K562 (cell line): ENCODE measurements at regions not wholly inside any gene's neighbourhood (a gene's known extent, or its start where the extent isn't known, plus 50 kb on each side); places are given as distances from the start of the nearest gene placed in this dataset.

Source experiments
- CTCF ChIP-seq, 3 experiments: IDR thresholded peaks in 2 of 3; conservative IDR thresholded peaks in 1 of 3; 2 replicates each; pipeline ENCODE4 v1.5.1; 2011 to 2012; ENCODE audit warnings: low read length in 3 of 3, mild to moderate bottlenecking in 3 of 3, control low read depth in 2 of 3, improper control_type of control experiment in 1 of 3, inconsistent platforms in 1 of 3, low read depth in 1 of 3, mixed read lengths in 1 of 3, moderate library complexity in 1 of 3; ENCODE audit not compliant: insufficient read depth in 2 of 3
- EHMT2 ChIP-seq: fragments of 450-650 bp; IDR thresholded peaks from 2 replicates; pipeline ENCODE4 v1.6.1; 2018; ENCODE audit warnings: antibody characterized with exemption
- EZH2 ChIP-seq: IDR thresholded peaks from 2 replicates; pipeline ENCODE4 v1.6.1; 2012; ENCODE audit warnings: low read depth, mild to moderate bottlenecking, inconsistent platforms, low read length, borderline replicate concordance
- HCFC1 ChIP-seq: IDR thresholded peaks from 2 replicates; pipeline ENCODE4 v1.6.1; 2012; ENCODE audit warnings: low read depth, low read length, improper control_type of control experiment
- MTA3 ChIP-seq: fragments of 450-650 bp; formaldehyde crosslinking; IDR thresholded peaks from 2 replicates; pipeline ENCODE4 v1.6.1; 2017; ENCODE audit warnings: mild to moderate bottlenecking, borderline replicate concordance
- RUNX1 ChIP-seq: sonication (generic); IDR thresholded peaks from 2 replicates; pipeline ENCODE4 v1.6.1; 2016; ENCODE audit warnings: antibody characterized with exemption, low read depth
- STAG1 ChIP-seq: sonication (generic); formaldehyde crosslinking; IDR thresholded peaks from 2 replicates; pipeline ENCODE4 v1.5.0; 2020; ENCODE audit warnings: missing genetic modification reagents, borderline replicate concordance
- TCF7L2 ChIP-seq: fragments of 150-350 bp; IDR thresholded peaks from 2 replicates; pipeline ENCODE4 v1.6.1; 2016; ENCODE audit warnings: low read depth, mild to moderate bottlenecking, low read length, moderate library complexity
- ZBTB8A ChIP-seq: fragments of 450-650 bp; IDR thresholded peaks from 2 replicates; pipeline ENCODE4 v1.6.1; 2018; ENCODE audit warnings: mild to moderate bottlenecking, moderate library complexity; ENCODE audit not compliant: partially characterized antibody
- ZKSCAN1 ChIP-seq: fragments of 150-350 bp; IDR thresholded peaks from 2 replicates; pipeline ENCODE4 v1.6.1; 2016; ENCODE audit warnings: low read depth, low read length
- TF ChIP-seq, protein P1 (sequence below): sonication (generic); formaldehyde crosslinking; IDR thresholded peaks from 2 replicates; pipeline ENCODE4 v1.9.0; 2022; ENCODE audit warnings: mild to moderate bottlenecking, missing genetic modification reagents
- TF ChIP-seq, protein P2 (sequence below), 2 experiments: fragments of 250-450 bp in 1 of 2; fragments of 450-650 bp in 1 of 2; sonication (Bioruptor Pico) in 1 of 2; IDR thresholded peaks; 2 replicates each; pipeline versions ENCODE4 v1.6.1 to v1.8.0; 2016 to 2021; ENCODE audit warnings: mild to moderate bottlenecking in 2 of 2, moderate library complexity in 2 of 2, missing compliant biosample characterization in 1 of 2, missing genetic modification characterization in 1 of 2
- TF ChIP-seq, protein P3 (sequence below), 2 experiments: IDR thresholded peaks; 2 replicates each; pipeline ENCODE4 v1.6.1; 2012; ENCODE audit warnings: improper control_type of control experiment in 2 of 2, low read depth in 2 of 2, low read length in 2 of 2, borderline replicate concordance in 1 of 2

DNA sequence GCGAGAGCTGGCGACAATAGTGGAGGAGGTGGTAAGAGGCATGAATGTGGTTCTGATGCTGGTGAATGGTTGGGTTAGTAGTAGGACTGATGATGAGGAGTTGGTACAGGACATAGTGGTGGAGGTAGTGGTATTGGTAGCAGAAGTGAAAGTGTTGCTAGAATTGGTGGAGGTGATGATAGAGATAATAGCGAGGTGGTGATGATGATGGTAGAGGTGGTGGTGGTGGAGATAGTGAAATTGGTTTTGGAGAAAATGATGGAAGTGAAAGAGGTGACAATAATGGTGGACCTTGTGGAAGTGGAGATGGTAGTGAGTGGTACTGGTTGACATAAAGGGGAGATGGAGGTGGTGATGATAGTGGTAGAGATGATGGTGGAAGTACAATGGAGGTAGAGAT lies 360.2 kb upstream of the JAG1 start:
- TF ChIP-seq STAG1 = no peak
- TF ChIP-seq, protein P1, sequence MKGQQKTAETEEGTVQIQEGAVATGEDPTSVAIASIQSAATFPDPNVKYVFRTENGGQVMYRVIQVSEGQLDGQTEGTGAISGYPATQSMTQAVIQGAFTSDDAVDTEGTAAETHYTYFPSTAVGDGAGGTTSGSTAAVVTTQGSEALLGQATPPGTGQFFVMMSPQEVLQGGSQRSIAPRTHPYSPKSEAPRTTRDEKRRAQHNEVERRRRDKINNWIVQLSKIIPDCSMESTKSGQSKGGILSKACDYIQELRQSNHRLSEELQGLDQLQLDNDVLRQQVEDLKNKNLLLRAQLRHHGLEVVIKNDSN = no peak
- TF ChIP-seq, protein P2, sequence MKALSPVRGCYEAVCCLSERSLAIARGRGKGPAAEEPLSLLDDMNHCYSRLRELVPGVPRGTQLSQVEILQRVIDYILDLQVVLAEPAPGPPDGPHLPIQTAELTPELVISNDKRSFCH (CRISPR knock-in tag; IDR thresholded peaks at IDR 0.05) = no peak
- TF ChIP-seq, protein P2 (tag; IDR thresholded peaks at IDR 0.05) = no peak
- no peak for TF ChIP-seq EHMT2
- TF ChIP-seq TCF7L2 = no peak
- TF ChIP-seq ZKSCAN1 = no peak
- no peak for TF ChIP-seq CTCF (IDR thresholded peaks at IDR 0.05 in 2 of 3, conservative IDR thresholded peaks at IDR 0.05 in 1 of 3; ENCODE audit: insufficient read depth in 2 of 3, low read depth in 1 of 3, low read length in 3 of 3)
- no peak for TF ChIP-seq MTA3
- TF ChIP-seq ZBTB8A = no peak
- TF ChIP-seq, protein P3, sequence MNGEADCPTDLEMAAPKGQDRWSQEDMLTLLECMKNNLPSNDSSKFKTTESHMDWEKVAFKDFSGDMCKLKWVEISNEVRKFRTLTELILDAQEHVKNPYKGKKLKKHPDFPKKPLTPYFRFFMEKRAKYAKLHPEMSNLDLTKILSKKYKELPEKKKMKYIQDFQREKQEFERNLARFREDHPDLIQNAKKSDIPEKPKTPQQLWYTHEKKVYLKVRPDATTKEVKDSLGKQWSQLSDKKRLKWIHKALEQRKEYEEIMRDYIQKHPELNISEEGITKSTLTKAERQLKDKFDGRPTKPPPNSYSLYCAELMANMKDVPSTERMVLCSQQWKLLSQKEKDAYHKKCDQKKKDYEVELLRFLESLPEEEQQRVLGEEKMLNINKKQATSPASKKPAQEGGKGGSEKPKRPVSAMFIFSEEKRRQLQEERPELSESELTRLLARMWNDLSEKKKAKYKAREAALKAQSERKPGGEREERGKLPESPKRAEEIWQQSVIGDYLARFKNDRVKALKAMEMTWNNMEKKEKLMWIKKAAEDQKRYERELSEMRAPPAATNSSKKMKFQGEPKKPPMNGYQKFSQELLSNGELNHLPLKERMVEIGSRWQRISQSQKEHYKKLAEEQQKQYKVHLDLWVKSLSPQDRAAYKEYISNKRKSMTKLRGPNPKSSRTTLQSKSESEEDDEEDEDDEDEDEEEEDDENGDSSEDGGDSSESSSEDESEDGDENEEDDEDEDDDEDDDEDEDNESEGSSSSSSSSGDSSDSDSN (IDR thresholded peaks at IDR 0.05; ENCODE audit: borderline replicate concordance in 1 of 2, low read depth in 2 of 2, low read length in 2 of 2) = no peak
- TF ChIP-seq RUNX1 = no peak
- TF ChIP-seq EZH2 = no peak
- no peak for TF ChIP-seq HCFC1
